ENCODE measurements at regions not wholly inside any gene's neighbourhood (a gene's known extent, or its start where the extent isn't known, plus 50 kb on each side); places are given as distances from the start of the nearest gene placed in this dataset.
"Not testable (repeated sequence)": the region's sequence is repeated elsewhere in the genome, so short reads cannot be mapped to it uniquely, and the experiment has no call there.

GRCh38 chrX:119332855-119333720 is 66.0 kb upstream of the SLC25A43 start:
- H3K9me3 ChIP-seq (ENCODE audit: low read length); ATAC-seq; in situ Hi-C loops (cut with HindIII; ENCODE audit: extremely low pct_ligation_motif_present, low pct_unique_long_range_greater_than_20kb); CTCF ChIA-PET (ENCODE audit: low intra/inter-chr PET ratio, low total read pairs); intact Hi-C loops (cut with micrococcal nuclease; ENCODE audit: unreplicated experiment); FAIRE-seq; H3K27me3 ChIP-seq (ENCODE audit: control insufficient read depth in 1 of 2, insufficient read depth in 2 of 2, low read length in 2 of 2); DNase-seq (ENCODE audit: low spot score); H4K20me1 ChIP-seq (ENCODE audit: insufficient read depth, low read length); H3K4me3 ChIP-seq (replicated peaks in 1 of 3; ENCODE audit: insufficient read depth in 1 of 3, low read depth in 2 of 3, low read length in 3 of 3); H3K27ac ChIP-seq (ENCODE audit: extremely low read length, insufficient read depth, low read length); H3K4me2 ChIP-seq (ENCODE audit: low read depth, low read length); H3K4me1 ChIP-seq (ENCODE audit: insufficient read depth, low read length); BruUV-seq (replicated peaks); H3K79me2 ChIP-seq (ENCODE audit: insufficient read depth, low read length); POLR2A ChIA-PET; H3K9ac ChIP-seq (ENCODE audit: insufficient read depth, low read depth, low read length); H3K36me3 ChIP-seq (replicated peaks in 1 of 2; ENCODE audit: control insufficient read depth in 1 of 2, insufficient read depth in 2 of 2, low read length in 2 of 2); H2AFZ ChIP-seq (ENCODE audit: low read length): not testable (repeated sequence)
- 65% methylated on average over 6 of the region's 24 CpGs for WGBS (ENCODE audit: low lambda C conversion rate)
- peak; percentile 43 for TF ChIP-seq NFYB (CRISPR knock-in tag; IDR thresholded peaks at IDR 0.05)

GRCh38 chrX:119333721-119334032 is 65.5 kb upstream of the SLC25A43 start:
- H3K9ac ChIP-seq (ENCODE audit: insufficient read depth, low read depth, low read length); FAIRE-seq; ATAC-seq; H3K9me3 ChIP-seq (ENCODE audit: low read length); in situ Hi-C loops (cut with HindIII; ENCODE audit: extremely low pct_ligation_motif_present, low pct_unique_long_range_greater_than_20kb); H3K36me3 ChIP-seq (replicated peaks in 1 of 2; ENCODE audit: control insufficient read depth in 1 of 2, insufficient read depth in 2 of 2, low read length in 2 of 2); intact Hi-C loops (cut with micrococcal nuclease; ENCODE audit: unreplicated experiment); H3K4me1 ChIP-seq (ENCODE audit: insufficient read depth, low read length); H4K20me1 ChIP-seq (ENCODE audit: insufficient read depth, low read length); DNase-seq (ENCODE audit: low spot score); H3K79me2 ChIP-seq (ENCODE audit: insufficient read depth, low read length); POLR2A ChIA-PET; H3K4me2 ChIP-seq (ENCODE audit: low read depth, low read length); H3K27me3 ChIP-seq (ENCODE audit: control insufficient read depth in 1 of 2, insufficient read depth in 2 of 2, low read length in 2 of 2); CTCF ChIA-PET (ENCODE audit: low intra/inter-chr PET ratio, low total read pairs); H3K27ac ChIP-seq (ENCODE audit: extremely low read length, insufficient read depth, low read length); BruUV-seq (replicated peaks); H2AFZ ChIP-seq (ENCODE audit: low read length); H3K4me3 ChIP-seq (replicated peaks in 1 of 3; ENCODE audit: insufficient read depth in 1 of 3, low read depth in 2 of 3, low read length in 3 of 3): not testable (repeated sequence)
- no CpG with 5 or more reads among the region's 14 CpGs for WGBS (ENCODE audit: low lambda C conversion rate)

Measured in HepG2 (cell line).